ENCODE measurements at regions not wholly inside any gene's neighbourhood (a gene's known extent, or its start where the extent isn't known, plus 50 kb on each side); places are given as distances from the start of the nearest gene placed in this dataset.

DNA sequence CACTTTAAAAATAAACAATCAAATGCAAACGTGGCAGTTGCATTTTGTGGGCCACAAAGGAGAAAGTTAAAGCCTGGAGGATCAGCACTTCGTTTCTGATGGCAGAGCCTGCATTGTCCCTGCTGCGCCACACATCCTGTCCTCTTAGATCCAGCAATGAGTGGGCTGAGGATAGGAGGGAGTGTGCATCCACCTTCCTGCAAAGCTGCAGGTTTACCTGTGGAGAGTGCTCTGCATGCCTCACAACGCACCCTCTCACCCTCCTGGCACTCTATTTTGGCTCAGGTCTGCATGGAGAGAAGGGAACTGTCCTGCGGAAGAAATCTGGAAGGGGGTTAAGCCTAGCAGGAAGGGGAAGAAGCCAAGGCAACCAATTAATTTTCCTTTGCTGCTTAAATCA lies 212.2 kb upstream of the SLC24A2 start:
- DNase-seq (ENCODE audit: low read depth, low spot score) = no peak

DNA sequence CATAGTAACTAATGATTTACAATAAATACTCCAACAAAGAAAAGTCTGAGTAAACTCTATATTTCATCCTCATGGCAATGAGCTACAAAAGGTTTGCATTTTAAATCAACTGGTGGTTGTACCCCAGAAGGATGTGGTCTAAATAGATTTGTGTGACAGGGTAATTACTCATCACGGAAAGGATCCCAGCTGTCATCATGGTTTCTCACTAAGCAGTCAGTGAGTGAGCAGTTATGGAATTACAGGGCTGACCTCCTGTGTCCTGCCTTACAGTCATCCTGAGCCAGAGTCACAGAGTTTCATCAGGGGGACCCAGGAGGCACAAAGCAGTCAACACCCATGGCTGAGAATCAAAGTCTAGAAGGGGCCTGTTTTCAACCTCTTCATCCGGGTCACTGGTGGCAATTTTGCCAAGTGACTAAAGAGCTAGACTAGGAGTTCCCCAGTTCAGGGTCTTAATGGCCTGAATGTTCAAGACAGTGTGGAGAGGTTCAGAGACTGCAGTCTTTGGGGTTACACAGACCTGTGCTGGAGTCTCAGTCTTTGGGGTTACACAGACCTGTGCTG lies 210.7 kb upstream of the SLC24A2 start:
- peak; percentile 29 for DNase-seq (ENCODE audit: low read depth, low spot score)

DNA sequence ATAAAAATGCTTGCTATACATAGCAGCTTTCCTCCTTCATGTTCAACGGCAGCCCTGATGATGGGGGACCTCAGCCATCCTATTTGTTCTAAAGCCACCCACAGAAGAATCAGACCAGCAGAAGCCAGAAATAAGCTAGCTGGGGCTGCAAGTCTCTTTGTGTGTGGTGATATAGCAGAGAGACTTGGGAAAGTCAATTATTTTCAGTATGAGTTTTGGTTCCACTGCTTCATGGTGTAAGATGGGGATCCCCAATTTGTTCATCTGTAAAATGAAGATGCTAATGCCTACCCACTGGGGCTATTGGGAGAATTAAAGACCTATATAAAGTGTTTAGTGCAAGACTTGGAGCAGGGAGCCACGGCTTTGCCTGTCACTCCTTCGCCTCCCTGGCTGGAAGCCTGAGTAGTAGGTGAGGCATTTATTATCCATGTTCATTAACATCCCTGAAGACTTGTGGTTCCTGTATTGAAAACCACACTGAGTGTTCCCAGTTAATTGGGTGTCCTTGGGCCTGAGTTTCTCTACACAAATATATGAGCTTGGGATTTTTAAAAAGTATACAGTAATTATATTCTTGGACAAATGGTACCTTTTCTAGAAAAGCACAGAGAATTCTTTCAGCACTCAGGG lies 210.1 kb upstream of the SLC24A2 start:
- DNase-seq (ENCODE audit: low read depth, low spot score) = no peak

DNA sequence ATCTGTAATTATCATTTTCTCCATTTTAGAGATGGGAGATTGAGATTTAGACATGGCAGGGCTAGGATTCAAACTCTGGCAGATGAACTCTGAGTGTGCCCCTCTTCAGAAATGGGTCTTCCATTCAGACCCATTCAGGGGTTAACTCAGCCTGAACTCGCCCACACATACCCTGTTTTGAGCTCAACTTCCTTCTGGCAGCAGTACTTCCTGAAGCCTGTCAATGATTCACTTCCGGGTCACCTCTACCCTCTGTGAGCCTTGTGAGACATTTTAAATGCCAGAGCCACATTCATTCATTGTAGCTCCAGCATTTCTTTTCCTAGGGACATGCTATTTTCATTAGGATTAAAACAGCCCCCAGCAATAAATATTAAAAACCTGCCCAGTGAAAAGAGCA lies 209.3 kb upstream of the SLC24A2 start:
- DNase-seq (ENCODE audit: low read depth, low spot score) = no peak

DNA sequence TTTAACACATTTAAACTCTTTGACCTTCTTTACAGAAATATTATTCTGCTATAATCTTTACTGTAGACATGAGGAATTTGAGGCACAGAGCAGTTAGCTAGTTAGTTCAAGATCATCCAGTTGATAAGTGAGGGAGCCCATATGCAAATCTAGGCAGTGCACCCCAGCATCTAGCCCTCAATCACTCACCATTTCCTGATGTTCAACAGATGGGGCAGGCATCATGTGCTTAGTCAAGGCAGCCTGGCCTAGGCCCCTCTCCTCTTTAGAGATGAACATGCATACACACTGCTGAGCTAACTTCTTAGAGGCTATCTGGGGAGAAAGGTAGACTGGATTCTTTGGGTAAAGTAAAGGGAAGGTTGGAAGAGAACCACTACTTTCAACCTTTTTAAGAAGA lies 206.8 kb upstream of the SLC24A2 start:
- no peak for DNase-seq (ENCODE audit: low read depth, low spot score)

DNA sequence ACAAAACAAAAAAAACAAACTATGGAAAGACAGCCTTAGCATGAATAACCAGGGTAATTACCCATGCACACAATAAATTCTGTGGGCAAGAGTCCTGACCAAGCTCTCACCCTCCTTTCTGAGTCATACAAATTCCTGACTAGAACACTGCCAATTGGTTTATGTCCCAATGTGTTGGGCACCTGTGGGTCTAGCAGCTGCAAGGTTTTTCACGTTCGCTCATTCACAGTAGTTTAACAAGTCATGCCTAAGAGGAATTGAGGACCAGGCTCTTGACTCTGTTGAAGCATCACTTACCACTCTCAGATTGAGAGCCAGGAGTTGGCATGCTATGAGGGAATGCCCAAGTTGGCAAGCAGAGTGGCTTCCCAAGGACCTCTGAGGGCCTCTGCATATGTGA lies 205.5 kb upstream of the SLC24A2 start:
- DNase-seq (ENCODE audit: low read depth, low spot score) = no peak

DNA sequence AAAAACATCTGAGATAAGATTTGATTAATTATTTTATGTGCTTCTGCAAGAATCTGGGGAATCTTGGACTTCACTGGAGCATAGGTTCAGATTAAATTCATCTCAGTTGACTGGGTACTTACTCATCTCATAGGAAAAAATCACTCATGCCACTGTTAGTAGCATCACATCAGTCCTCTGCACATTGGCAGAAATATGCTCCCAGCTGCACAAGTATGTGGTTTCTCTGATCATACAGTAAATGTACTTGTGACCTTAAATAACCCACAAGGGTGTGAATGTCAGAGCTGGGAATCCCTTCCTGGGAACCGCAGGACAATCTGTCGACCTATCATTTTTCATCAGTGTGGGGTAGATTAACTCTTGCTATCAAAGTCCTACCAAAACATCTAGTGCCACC lies 203.7 kb upstream of the SLC24A2 start:
- DNase-seq (ENCODE audit: low read depth, low spot score) = no peak

DNA sequence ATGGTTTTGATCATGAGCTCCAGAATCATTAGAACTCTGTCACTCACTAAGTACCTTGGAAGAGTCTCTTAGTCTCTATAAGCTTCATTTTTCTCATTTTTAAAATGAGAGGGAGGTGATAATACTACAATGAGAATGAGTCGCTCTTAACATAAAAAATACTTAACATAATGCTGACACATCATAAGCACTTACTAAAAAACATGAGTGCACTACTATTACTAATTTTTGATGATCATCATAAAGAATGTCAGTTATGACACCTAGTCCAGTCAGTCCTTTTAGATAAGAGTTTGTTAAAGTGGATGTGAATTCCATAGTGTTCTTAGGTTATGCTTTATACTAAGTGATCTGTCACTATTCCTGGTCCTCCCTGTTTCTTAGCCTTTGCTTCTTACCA lies 200.4 kb upstream of the SLC24A2 start:
- no peak for DNase-seq (ENCODE audit: low read depth, low spot score)

DNA sequence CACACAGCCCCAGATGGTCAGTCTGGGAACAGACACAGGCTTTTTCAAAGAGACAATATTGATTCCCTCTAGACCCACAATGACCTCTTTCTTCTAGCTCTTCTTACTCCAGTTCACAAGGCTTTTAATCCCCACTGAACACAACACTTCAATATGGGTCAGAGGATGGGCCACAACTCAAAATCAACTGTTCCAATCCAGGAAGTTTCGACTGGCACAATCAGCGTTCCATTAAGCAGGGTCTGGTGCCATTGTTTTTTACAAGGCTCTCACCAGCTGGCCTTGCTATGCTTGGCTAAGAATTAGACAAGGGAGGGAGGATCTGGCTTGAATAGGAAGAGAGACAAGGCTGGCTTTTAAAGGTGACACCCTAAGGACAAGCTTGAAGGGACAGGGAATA lies 199.4 kb upstream of the SLC24A2 start:
- DNase-seq (ENCODE audit: low read depth, low spot score) = no peak

DNA sequence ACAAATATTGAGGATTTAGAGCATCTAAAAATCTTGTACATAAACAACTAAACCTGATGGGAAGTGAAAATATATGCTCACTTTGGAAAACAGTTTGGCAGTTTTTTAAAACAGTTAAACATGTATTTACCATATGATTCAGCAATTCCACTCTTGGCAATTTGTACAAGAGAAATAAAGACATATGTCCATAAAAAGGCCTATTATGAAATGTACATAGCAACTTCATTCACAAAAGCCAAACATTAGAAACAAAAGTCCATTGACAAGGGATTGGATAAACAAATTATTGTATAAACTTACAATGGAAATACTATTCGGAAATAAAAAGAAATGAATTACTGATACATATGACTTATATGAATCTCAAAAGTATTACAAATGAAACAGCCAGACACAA lies 196.2 kb upstream of the SLC24A2 start:
- DNase-seq (ENCODE audit: low read depth, low spot score) = no peak

DNA sequence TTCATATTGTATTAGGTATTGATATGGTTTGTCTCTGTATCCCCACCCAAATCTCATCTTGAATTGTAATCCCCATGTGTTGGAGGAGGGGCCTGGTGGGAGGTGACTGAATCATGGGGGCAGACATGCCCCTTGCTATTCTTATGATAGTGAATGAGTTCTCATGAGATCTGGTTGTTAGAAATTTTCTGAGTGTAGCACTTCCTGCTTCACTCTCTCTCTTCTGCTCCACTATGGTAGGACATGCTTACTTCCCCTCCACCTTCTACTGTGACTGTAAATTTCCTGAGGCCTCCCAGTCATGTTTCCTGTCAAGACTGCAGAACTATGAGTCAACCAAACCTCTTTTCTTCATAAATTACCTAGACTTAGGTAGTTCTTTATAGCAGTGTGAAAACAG lies 187.4 kb upstream of the SLC24A2 start:
- DNase-seq (ENCODE audit: low read depth, low spot score) = no peak

DNA sequence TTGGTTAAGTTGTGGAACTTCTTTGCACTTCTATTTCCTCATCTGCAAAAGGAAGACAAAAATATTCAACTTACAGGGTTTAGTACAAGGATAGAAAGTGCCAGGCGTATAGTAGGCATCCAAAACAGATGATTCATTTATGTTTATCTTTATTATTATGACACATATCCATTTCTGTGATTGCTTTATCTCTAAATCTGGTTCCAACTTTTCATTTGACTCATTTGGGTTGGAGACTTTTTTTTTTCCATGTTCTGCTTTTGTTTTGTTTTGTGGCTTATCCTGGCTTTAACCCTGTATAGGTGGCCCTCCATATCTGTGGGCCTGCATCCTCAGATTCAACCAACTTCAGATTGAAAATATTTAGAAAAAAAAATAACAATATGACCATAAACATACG lies 186.7 kb upstream of the SLC24A2 start:
- no peak for DNase-seq (ENCODE audit: low read depth, low spot score)

DNA sequence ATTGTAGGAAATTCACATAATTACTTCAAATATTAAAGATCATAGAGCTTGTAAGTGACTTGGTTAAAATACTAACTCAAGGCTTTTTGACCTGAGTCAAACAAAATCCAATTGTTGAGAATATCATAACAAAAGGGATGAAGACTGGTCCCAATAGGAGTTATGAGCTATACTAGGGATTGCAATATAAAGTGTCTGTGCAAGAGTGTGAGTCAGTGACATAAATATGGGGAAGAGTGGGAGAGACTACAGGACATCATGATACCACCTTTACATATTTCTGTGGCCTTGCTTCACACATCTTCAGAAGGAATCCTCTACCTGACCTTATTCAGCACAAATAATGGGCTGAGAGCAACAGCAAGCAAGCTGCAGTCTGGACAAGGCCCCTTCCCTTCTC lies 180.9 kb upstream of the SLC24A2 start:
- no peak for DNase-seq (ENCODE audit: low read depth, low spot score)

DNA sequence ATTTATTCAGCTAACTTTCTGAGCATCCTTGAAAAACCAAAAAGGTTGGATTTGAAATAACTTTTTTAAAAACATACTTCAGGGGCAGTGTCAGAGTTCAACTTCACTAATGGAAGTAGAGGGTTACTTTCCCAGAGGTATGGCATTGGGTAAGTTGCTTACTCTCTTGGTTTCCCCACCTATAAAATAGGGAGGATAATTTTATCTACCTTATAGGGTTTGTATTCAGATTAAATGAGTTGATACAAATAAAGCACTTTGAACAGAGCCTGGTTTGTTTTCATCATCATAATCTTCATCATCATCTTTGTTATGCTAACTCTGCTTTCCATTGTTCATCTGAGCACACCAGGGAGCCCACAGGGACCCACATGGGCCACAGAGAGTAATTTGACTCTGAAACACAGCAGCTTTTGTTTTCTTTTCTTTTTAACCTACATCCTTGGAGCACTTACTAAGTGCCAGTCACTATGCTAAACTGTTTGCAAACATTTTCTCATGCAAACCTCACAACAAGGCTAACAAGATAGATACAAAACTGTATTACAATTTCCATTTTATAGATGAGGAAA lies 179.1 kb upstream of the SLC24A2 start:
- peak; percentile 21 for DNase-seq (ENCODE audit: low read depth, low spot score)

DNA sequence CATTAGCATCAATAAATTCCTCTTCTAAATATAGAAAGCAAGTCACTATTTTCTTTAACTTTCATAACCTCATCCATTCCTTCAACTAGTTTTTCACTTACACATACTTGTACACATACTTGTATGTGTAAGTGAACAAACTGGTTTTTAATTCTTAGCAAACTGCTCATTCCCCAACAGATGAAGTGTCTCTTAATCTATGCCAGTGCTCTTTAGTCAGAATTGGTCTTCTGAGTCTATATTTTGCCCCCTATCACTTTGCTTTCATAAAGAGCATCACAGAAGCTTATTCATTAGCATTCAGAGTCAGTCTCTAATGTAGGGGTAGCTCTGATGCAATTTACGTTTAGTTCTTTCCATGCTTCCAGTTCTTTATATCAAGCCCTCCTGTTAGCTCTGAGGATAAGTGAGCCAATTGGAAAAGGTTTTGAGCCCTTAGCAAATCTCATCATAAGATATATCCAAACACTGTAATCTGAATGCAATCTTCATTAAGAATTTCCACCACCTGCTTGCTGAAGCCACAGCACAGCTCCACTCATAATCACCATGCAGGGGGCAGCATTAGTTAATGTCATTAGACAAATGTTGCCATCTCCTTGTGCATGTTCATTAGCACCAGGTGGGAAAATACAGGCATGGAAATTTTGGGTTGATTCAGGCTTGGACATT lies 178.5 kb upstream of the SLC24A2 start:
- DNase-seq (ENCODE audit: low read depth, low spot score) = no peak

DNA sequence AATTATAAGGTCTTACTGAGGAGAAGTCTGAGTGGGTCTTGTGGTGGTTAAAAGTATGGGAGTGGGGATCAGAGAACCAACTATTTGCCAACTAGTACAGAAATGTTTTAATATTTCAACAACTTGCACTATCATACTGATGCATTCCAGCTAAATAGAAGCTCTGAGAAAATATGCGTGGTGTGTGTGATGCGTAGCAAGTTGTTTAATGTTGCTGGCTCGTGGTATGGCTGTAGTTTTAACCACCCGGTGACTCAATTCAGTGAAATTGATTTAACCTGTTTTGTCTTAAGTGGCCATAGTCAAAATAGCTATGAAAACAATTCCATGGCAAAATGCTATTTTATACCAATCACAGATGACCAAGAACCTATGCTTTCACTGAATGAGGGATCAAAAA lies 176.5 kb upstream of the SLC24A2 start:
- no peak for DNase-seq (ENCODE audit: low read depth, low spot score)

DNA sequence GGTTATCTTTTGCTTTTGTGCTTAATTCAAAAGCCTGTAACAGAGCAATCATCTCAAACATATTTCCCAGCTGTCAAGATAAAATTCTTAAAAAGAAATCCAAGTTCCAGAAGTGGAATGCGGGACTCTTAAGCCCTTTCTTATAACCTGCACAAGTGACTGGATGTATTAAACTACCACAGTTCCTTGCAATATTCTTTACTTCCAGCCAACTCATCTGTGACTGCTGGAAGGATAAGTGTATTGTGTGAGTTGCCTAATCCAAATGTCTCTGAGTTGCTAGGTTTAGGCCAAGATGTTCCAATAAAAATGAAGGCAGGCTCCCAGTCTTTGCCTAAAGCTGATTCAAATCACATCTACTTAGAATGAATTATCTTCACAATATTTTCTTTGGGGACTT lies 159.2 kb upstream of the SLC24A2 start:
- DNase-seq (ENCODE audit: low read depth, low spot score) = no peak

DNA sequence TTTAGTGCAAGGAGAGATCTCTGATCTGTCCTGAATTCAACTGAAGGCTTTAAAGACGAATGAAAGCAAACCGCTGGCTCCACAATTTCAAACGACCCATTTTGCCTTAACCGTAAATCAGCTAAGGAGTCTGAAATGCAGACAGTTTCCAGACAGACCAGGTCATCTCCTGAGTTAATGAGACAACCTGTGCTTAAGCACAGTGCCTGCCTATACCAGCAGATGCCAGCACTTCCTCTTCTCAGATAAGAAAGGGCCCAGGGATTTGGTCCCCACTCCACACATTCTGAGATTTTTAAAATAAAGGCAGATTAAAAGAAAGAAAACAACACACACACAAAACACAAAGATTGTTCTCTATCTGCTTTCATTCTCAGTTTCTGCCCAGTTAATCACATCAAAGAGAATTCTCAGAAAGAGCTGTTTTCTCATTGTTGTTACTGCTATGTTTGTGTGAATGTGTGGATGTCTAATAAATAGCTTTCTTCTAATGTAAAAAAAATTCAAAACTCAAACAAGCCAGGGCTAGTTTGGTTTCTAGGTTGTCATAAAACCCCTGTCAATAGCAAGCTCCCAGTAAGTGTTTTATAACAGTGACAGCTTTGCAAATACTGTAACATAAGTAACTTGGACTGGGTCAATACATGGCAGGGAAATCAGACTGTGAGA lies 157.7 kb upstream of the SLC24A2 start:
- peak; percentile 29 for DNase-seq (ENCODE audit: low read depth, low spot score)

DNA sequence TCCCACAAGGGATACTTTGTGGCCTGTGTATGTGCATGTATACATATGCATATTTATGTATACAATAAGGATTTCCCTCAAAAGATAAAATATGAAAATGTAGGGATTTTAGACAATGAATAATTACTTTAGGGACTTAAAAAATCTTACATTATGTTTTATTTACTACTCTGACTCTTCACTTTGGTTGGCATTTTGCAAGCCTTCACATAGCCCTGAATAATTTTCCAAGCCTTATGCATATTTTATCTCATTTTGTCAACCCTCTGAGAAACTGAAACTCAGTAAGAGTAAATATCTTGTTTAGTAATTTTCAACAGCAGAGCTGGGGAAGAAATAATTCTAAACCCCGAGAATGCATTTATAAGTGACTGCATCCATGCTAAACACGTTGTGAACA lies 153.0 kb upstream of the SLC24A2 start:
- DNase-seq (ENCODE audit: low read depth, low spot score) = no peak

DNA sequence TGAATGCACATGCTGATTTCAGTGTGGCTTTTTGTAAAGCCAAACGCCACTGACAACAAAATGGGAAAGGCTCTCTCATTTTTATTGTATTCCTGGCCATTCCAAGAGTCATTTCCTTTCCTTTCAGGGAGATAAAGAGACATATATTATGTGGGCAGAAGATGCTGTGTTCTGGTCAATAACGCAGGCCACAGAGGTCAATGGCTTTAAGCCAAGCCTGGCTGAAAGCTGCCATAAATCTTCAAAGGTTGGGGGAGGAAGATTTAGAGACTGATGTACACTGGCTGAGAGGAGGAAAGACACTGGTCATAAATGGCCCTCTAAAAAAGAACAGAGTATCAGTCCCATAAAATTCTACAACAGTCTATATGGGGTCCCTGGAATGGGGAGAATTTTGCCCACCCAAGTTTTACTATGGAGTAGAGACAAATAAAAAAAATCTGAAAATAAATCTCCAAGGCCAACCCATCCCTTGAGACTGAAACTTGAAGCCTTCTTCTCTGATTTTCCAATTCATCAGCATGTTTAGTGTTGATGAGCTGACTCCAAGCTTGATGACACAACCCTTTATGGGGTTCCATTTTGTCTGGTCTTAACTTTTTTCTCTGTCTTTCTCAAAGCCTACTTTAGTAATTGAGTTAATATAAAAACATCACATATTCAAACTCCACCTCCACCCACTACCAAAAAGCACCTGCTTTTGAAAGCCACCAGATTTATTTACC lies 152.1 kb upstream of the SLC24A2 start:
- DNase-seq (ENCODE audit: low read depth, low spot score) = no peak

DNA sequence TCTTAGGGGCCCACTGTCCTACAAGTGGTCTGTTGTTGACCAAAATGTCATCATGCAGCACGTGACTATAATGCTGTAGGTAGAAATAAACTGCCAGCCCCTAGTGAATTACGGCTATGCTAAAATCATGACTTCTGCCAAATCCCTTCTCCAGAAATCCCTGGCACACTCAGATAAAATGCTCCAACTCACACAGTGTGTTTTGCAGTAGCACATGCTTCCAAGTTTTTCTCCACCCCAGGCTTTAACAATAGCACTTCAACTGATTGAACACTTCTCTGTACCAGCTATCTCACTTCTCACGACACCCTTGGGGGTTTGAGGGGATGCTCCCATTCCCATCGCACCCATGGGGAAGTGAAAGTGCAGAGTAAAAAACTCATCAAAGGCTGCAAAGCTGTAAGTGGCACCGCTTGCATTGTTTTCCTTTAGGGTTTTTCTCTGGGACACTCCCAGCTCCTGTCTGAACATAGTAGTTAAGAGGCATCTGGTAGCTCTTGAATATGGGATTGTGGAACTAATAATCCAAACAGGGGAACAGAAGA lies 151.0 kb upstream of the SLC24A2 start:
- DNase-seq (ENCODE audit: low read depth, low spot score) = no peak

Data from smooth muscle cell of the brain vasculature (primary cell).